ENCODE measurements at regions not wholly inside any gene's neighbourhood (a gene's known extent, or its start where the extent isn't known, plus 50 kb on each side); places are given as distances from the start of the nearest gene placed in this dataset.

- Histone ChIP-seq H3K4me1 (ENCODE audit: insufficient read depth, low read length) (no peaks in the 10 kb centered on the region), H2AFZ (ENCODE audit: low read depth, low read length) (no peak overlapping the region), H3K4me3 (ENCODE audit: low read depth in 1 of 2, low read length in 2 of 2) (no peak overlapping the region), H3K4me2 (ENCODE audit: insufficient read depth, low read length) (no peak overlapping the region), H3K27ac (ENCODE audit: low read length) (no peak overlapping the region), H3K9me3 (ENCODE audit: insufficient read depth, low read length, severe bottlenecking) (no peaks in the 10 kb centered on the region), H3K27me3 (ENCODE audit: insufficient read depth, low read length, poor library complexity) (no peaks in the 10 kb centered on the region), H4K20me1 (ENCODE audit: insufficient read depth, low read length) (no peaks in the 10 kb centered on the region), H3K36me3 (ENCODE audit: insufficient read depth, low read length) (no peaks in the 10 kb centered on the region), H3K79me2 (ENCODE audit: insufficient read depth, low read length) (no peaks in the 10 kb centered on the region), H3K9ac (ENCODE audit: low read depth, low read length) (no peak overlapping the region)
- no peak for DNase-seq
- no peak for ATAC-seq (ENCODE audit: insufficient read depth, low read depth)
- TF ChIP-seq EZH2 (IDR thresholded peaks at IDR 0.05; ENCODE audit: borderline replicate concordance, low read depth, low read length, severe bottlenecking) (no peak), CTCF (IDR thresholded peaks at IDR 0.05; ENCODE audit: borderline replicate concordance, extremely low read depth, low read length, poor library complexity, severe bottlenecking) (no peak)
Measured at GRCh38 chr4:53732661-53733060, 141.4 kb upstream of the LNX1 start.

GRCh38 chr4:53730031-53730805 is 138.9 kb upstream of the LNX1 start:
- TF ChIP-seq EZH2 (IDR thresholded peaks at IDR 0.05; ENCODE audit: borderline replicate concordance, low read depth, low read length, severe bottlenecking) (no peak), CTCF (IDR thresholded peaks at IDR 0.05; ENCODE audit: borderline replicate concordance, extremely low read depth, low read length, poor library complexity, severe bottlenecking) (no peak)
- H4K20me1 ChIP-seq (ENCODE audit: insufficient read depth, low read length) = no peaks in the 10 kb centered on the region
- no peaks in the 10 kb centered on the region for H3K27me3 ChIP-seq (ENCODE audit: insufficient read depth, low read length, poor library complexity)

GRCh38 chr4:53722110-53722509 is 130.8 kb upstream of the LNX1 start:
- H3K9ac ChIP-seq (ENCODE audit: low read depth, low read length) = no peak overlapping the region
- H3K36me3 ChIP-seq (ENCODE audit: insufficient read depth, low read length) = no peaks in the 10 kb centered on the region
- DNase-seq (no peak), ATAC-seq (ENCODE audit: insufficient read depth, low read depth) (no peak)
- no peaks in the 10 kb centered on the region for H4K20me1 ChIP-seq (ENCODE audit: insufficient read depth, low read length)
- H3K4me1 ChIP-seq (ENCODE audit: insufficient read depth, low read length) = no peaks in the 10 kb centered on the region
- H3K4me3 ChIP-seq (ENCODE audit: low read depth in 1 of 2, low read length in 2 of 2) = no peak overlapping the region
- no peaks in the 10 kb centered on the region for H3K9me3 ChIP-seq (ENCODE audit: insufficient read depth, low read length, severe bottlenecking)
- TF ChIP-seq CTCF (IDR thresholded peaks at IDR 0.05; ENCODE audit: borderline replicate concordance, extremely low read depth, low read length, poor library complexity, severe bottlenecking) = no peak
- TF ChIP-seq EZH2 (IDR thresholded peaks at IDR 0.05; ENCODE audit: borderline replicate concordance, low read depth, low read length, severe bottlenecking) = no peak
- H3K79me2 ChIP-seq (ENCODE audit: insufficient read depth, low read length) = no peaks in the 10 kb centered on the region
- no peaks in the 10 kb centered on the region for H3K27me3 ChIP-seq (ENCODE audit: insufficient read depth, low read length, poor library complexity)
- H3K27ac ChIP-seq (ENCODE audit: low read length) = no peak overlapping the region
- H2AFZ ChIP-seq (ENCODE audit: low read depth, low read length) = no peak overlapping the region
- no peak overlapping the region for H3K4me2 ChIP-seq (ENCODE audit: insufficient read depth, low read length)

More at GRCh38 chr4:53730031-53730805, 138.9 kb upstream of the LNX1 start:
- DNase-seq (no peak), ATAC-seq (ENCODE audit: insufficient read depth, low read depth) (no peak)
- Histone ChIP-seq H3K27ac (ENCODE audit: low read length) (no peak overlapping the region), H2AFZ (ENCODE audit: low read depth, low read length) (no peak overlapping the region), H3K4me2 (ENCODE audit: insufficient read depth, low read length) (no peak overlapping the region), H3K9ac (ENCODE audit: low read depth, low read length) (no peak overlapping the region), H3K9me3 (ENCODE audit: insufficient read depth, low read length, severe bottlenecking) (no peaks in the 10 kb centered on the region), H3K4me1 (ENCODE audit: insufficient read depth, low read length) (no peaks in the 10 kb centered on the region), H3K36me3 (ENCODE audit: insufficient read depth, low read length) (no peaks in the 10 kb centered on the region), H3K79me2 (ENCODE audit: insufficient read depth, low read length) (no peaks in the 10 kb centered on the region), H3K4me3 (ENCODE audit: low read depth in 1 of 2, low read length in 2 of 2) (no peak overlapping the region)
